ENCODE measurements at regions not wholly inside any gene's neighbourhood (a gene's known extent, or its start where the extent isn't known, plus 50 kb on each side); places are given as distances from the start of the nearest gene placed in this dataset.
"Not testable (repeated sequence)": the region's sequence is repeated elsewhere in the genome, so short reads cannot be mapped to it uniquely, and the experiment has no call there.

DNA sequence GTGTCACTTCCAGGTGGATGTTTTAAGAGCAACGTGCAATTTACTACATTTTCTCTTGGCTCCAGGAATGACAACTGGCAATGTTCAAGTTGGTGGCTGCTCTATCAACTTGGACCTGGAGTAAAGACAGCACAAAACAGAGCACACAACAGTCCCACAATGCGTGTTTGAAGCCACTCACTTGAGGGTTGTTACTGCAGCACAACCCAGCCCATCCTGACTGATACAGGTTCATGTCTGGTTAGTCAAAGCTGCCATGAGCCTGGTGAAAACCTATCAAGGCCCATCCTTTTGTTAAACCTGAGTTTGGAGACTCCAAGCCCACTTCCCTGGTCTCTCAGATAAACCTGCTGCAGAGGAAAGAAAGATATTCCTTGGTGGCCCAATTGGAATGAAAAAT lies 81.1 kb upstream of the LARP1 start:
- no peak for TF ChIP-seq PPARA (CRISPR knock-in tag; IDR thresholded peaks at IDR 0.05; ENCODE audit: borderline replicate concordance)
- no peak for TF ChIP-seq ZFP30 (CRISPR knock-in tag; IDR thresholded peaks at IDR 0.05)
- TF ChIP-seq SNAI2 (CRISPR knock-in tag; IDR thresholded peaks at IDR 0.05) = no peak
- no peak for TF ChIP-seq ISL1 (CRISPR knock-in tag; IDR thresholded peaks at IDR 0.05)
- TF ChIP-seq POU6F1 (CRISPR knock-in tag; IDR thresholded peaks at IDR 0.05; ENCODE audit: borderline replicate concordance, low read depth) = no peak
- ATAC-seq = no peak

- TF ChIP-seq CSDC2 (CRISPR knock-in tag; IDR thresholded peaks at IDR 0.05) (no peak), GLIS3 (CRISPR knock-in tag; IDR thresholded peaks at IDR 0.05) (no peak), ARNTL (CRISPR knock-in tag; IDR thresholded peaks at IDR 0.05; ENCODE audit: borderline replicate concordance, low read depth) (no peak), TCF4 (CRISPR knock-in tag; IDR thresholded peaks at IDR 0.05; ENCODE audit: borderline replicate concordance) (no peak), ZFP30 (CRISPR knock-in tag; IDR thresholded peaks at IDR 0.05) (no peak), ZNF565 (CRISPR knock-in tag; conservative IDR thresholded peaks at IDR 0.05; ENCODE audit: low read depth) (no peak), POU6F1 (CRISPR knock-in tag; IDR thresholded peaks at IDR 0.05; ENCODE audit: borderline replicate concordance, low read depth) (no peak), ZNF8 (CRISPR knock-in tag; IDR thresholded peaks at IDR 0.05) (no peak), ZNF70 (CRISPR knock-in tag; IDR thresholded peaks at IDR 0.05) (no peak), SNAI2 (CRISPR knock-in tag; IDR thresholded peaks at IDR 0.05) (no peak), PPARA (CRISPR knock-in tag; IDR thresholded peaks at IDR 0.05; ENCODE audit: borderline replicate concordance) (no peak), TSHZ2 (CRISPR knock-in tag; IDR thresholded peaks at IDR 0.05) (no peak), TOX (CRISPR knock-in tag; IDR thresholded peaks at IDR 0.05; ENCODE audit: borderline replicate concordance) (no peak), PATZ1 (CRISPR knock-in tag; IDR thresholded peaks at IDR 0.05; ENCODE audit: borderline replicate concordance) (no peak), ISL1 (CRISPR knock-in tag; IDR thresholded peaks at IDR 0.05) (no peak), ZC3H10 (CRISPR knock-in tag; IDR thresholded peaks at IDR 0.05) (no peak), ZFP3 (CRISPR knock-in tag; IDR thresholded peaks at IDR 0.05) (no peak), OSR1 (CRISPR knock-in tag; IDR thresholded peaks at IDR 0.05) (no peak), CREB5 (CRISPR knock-in tag; IDR thresholded peaks at IDR 0.05; ENCODE audit: low read depth) (no peak)
- TF ChIP-seq, protein P1, sequence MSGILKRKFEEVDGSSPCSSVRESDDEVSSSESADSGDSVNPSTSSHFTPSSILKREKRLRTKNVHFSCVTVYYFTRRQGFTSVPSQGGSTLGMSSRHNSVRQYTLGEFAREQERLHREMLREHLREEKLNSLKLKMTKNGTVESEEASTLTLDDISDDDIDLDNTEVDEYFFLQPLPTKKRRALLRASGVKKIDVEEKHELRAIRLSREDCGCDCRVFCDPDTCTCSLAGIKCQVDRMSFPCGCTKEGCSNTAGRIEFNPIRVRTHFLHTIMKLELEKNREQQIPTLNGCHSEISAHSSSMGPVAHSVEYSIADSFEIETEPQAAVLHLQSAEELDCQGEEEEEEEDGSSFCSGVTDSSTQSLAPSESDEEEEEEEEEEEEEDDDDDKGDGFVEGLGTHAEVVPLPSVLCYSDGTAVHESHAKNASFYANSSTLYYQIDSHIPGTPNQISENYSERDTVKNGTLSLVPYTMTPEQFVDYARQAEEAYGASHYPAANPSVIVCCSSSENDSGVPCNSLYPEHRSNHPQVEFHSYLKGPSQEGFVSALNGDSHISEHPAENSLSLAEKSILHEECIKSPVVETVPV (CRISPR knock-in tag; IDR thresholded peaks at IDR 0.05) = no peak
- no peak for ATAC-seq
Observed at GRCh38 chr5:154673506-154673905, 81.7 kb upstream of the LARP1 start.

- ATAC-seq = not testable (repeated sequence)
Observed at GRCh38 chr5:154669913-154670312, 85.3 kb upstream of the LARP1 start.
